ENCODE measurements at regions not wholly inside any gene's neighbourhood (a gene's known extent, or its start where the extent isn't known, plus 50 kb on each side); places are given as distances from the start of the nearest gene placed in this dataset.

DNA sequence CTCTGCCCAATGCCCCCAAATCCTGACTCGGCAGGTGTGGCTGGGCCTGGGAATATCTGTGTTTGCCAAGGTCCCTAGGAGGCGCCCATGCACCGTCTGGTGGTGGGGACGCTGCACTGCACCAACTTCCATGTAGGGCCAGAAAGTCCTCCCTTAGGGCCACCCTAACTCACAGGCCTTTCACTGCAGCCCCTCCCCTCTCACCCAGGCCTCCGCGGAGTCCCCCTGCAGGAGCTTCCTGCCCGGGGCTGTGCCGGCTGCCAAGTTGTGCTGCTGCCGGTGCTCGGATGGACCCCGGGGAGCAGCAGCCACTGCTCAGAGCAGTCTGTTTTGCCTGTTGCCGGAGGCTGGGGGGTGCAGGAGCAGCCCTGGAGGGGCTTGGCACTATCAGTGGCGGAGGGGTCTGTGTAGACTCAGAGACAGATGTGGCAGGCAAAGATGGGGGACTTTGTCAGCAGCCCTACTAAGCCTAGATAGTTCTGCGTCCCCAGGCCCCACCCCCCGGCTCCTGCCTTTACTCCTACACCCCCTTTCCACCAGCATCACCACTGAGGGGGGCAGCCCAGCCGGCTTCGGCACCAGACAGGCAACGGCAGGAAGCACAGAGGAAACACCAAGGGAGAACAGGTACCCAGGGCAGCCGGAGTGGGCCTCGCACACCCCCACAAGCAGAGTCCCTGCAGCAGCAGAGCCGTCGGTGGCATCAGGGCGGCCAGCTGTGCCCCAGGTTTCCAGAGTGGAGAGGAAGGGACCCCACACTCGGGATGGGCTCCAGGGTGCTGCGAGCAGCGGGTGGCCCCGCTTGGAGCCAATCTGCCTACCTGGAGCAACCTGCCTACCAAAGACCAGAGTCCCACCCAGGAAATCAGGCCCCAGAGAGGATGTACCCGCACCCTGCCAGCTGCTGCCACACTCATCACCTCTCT lies 124.3 kb downstream of the TRIM29 start:
- peak in 1 of 2 experiments; percentile 3 for DNase-seq (ENCODE audit: low read depth in 2 of 2)

DNA sequence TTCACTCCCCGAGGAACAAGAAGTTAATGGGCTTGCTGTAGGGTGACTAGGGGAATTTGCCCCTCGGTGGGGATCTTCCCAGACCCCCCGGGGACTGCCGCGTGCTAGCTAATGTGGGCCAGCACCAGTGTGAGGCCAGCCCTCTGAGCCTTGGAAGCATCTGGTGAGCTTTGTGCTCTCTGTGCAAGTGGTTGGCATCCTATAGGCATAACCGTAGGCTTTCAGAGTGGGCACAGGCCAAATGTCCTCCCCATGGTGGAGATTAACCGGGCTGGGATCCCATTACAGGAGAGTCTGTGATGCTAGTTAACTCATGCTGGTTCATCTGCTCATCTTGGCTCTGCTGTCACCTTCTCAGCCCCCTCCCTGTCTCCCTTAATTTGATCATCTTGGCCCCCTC lies 125.7 kb downstream of the TRIM29 start:
- DNase-seq (ENCODE audit: low read depth in 2 of 2) = no peak

DNA sequence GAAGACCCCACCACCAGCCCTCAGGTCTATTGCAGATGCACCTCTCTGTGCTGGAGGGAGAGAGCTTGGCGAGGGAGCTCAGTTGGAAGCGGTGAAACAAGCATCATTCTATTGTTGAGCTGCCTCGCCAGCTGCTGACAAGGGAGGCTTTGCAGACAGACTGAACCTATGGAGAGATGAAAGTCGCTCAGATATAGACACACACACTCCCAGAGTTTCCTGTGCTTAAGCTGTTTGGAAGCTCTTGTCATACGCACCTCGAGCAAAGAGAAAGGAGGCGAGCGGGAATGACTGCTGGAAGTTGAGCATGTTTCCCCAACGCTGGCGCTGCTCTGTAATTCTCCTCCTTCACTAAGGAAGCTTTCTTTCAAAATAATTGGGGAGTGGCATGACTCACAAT lies 126.1 kb downstream of the TRIM29 start:
- no peak for DNase-seq (ENCODE audit: low read depth in 2 of 2)

DNA sequence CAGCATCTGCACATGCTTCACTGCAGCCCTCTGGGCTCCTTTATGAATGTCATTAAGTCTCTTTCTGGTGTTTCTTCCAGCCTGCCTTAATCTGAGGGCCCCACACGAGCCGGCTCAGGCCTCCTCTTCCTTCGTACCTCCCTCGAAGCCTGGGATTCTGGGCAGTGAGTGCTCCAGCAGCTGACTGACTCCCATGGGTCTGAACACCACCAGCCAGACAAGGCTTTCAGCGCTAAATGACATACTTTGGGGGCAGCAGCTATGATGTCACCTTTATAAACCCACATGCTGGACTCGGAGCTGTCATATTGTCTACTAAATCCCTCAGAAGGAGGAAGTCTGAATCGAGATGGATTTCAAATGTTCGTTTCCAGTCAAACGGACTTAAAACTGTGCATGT lies 127.1 kb downstream of the TRIM29 start:
- no peak for DNase-seq (ENCODE audit: low read depth in 2 of 2)

DNA sequence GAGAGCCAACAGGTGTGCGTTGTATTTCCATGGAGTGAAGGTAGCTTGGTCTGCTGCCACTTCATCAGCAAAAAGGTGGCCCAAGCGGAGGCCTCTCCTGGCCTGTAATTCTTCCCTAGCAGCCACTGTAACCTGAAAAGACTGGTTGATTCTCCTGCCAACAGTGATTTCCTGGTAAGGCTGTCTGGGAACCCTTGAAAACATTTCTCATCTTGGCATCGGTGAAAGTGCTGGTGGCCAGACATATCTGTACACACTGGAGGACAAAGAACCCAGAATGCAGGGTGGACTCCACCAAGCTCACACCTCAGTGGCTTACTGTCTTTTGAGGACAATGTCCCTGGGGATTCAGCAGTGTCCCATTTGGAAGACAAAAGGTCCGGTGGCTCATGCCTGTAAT lies 128.0 kb downstream of the TRIM29 start:
- DNase-seq (ENCODE audit: low read depth in 2 of 2) = no peak

DNA sequence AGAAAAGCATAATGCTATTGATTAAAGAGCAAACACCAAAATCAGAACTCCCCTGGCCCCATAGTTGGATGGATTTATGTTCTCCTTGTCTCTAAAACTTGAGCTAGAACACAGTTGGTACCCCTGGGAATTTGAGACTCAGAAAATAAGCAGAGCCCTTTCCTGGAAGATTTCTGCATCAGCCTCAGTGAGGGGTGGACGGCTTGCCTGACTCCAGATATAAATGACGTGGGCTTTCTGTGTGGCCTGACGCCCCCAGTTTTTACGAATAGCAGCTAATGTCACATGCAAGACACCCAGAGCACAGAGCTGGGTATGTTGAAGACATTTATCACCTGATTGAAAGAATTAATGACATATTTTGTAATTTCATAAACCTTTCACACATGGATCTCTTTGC lies 130.8 kb downstream of the TRIM29 start:
- DNase-seq (ENCODE audit: low read depth in 2 of 2) = no peak

DNA sequence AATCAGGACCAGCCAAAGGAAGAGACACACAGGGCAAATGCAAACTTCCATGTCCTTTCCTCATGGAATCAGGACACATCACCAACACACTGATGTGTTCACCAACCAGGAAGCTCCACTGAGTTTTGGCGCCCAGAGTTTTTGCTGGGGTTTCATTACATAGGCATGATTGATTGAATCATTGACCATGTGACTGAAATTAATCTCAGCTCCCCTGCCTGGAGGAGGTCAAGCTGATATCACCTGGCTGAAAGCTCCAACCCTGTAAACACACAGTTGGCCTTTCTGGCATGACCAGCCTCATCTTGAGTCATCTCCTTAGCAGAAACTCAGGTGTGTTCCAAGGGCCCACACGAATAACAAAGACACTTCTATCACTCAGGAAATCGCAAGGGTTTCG lies 133.2 kb downstream of the TRIM29 start:
- no peak for DNase-seq (ENCODE audit: low read depth in 2 of 2)

DNA sequence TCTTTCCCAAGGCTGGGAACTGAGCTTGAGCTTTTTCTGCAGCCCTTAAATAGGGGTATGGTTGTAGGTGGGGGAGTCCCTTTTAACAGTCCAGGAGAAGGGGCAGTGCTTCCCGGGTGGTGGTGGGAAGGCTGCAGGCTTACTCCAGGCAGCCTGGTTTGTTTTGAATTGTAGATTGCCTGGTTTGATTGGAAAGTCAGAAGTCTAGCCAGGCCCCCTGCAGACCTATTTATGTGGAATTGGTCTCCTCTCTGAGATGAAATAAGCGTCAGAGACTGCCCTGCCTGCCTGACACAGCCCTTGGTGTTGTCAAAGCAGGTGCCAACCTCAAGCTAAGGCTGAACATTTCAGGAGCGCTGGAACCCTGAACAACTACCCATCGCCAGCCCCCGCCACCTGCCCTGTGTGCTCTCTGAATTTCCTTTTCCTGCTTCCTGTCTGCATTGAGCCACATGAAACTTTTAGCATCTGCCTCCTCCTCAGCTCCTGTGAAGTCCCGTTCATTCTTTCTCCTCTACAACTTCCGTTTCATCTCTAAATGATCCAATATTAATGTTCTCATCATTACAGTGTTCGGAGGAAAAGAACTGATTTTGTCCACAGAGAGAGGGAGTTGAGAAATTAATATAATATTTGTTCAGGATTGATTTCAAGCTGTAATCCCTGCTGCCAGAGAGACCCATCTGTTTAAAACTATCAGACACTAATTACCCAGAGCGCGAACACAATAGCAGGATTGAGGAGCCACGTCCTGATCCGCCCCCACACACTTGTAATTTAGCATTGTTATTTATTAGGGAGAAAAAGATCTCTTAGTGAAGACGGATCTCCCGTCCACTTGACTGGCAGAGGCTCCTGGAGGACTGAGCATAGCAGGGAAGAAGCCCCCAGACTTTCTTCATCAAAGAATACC lies 136.5 kb downstream of the TRIM29 start:
- no peak for DNase-seq (ENCODE audit: low read depth in 2 of 2)

DNA sequence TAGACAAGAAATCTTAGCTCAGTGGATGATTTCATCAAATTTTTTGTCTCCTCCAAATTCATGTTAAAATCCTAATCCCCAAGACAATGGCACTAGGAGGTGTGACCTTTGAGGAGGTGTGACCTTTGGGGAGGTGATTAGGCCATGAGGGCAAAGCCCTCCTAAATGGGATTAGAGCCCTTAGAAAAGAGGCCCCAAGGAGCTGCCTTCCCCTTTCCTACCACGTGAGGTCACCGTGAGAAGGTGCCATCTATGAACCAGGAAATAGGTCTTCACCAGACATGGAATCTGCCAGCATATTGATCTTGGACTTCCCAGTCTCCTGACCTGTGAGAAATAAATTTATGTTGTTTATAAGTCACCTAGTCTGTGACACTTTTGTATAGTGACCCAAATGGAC lies 138.7 kb downstream of the TRIM29 start:
- no peak for DNase-seq (ENCODE audit: low read depth in 2 of 2)

DNA sequence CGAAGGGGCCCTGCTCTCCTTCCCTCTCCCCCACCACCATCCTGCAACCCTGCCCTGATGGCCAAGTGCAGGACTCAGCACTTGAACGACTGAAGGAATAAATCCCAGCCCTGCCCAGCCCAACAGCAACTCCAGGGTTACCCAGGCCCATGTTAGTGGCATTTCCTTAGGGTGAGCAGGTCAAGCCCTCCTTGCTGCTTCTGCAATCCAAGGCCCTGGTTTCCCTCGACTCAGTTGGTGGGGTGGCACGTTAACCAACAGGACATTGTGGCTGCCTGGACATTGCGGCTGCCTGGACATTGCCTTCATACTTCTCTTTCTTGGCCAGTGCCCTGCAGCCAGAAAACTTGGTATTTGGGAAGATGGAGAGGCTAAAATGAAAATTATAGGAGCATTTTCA lies 141.4 kb downstream of the TRIM29 start:
- DNase-seq (ENCODE audit: low read depth in 2 of 2) = no peak

DNA sequence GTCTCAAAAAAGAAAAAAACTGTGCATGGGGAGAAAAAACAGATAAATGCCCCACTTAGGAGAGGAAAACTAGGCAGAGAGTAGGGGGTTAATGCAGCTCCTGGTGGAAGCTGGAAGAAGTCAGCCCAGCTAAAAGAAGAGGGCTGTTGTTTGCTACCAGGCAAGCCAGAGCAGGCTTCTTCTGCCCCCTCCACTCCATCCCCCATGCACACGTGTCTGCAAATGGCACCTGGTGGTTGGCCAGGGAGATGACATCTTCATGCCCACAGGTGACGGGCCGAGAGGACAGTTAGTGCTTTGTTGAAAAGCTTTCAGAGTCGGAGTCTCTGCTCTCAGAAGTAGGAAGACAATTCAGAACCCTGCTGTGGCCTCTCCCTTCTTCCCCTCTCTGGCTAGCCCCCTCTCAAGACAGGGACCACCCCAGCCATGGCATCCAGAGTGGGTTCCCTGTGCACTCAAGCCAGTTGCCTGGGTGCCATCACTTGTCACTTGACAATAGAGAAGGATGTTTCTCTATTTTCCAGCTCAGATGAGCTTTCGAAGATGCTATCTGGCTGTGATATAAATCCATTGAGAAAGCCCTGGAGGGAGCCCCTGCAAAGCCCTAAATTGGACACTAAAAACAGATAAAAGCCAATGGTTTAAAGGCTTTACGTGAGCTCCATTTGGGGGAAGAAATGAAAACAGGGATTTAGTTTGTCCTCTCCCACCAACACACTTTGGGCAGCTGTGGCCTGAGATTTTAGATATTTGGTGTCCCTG lies 142.0 kb downstream of the TRIM29 start:
- no peak for DNase-seq (ENCODE audit: low read depth in 2 of 2)

DNA sequence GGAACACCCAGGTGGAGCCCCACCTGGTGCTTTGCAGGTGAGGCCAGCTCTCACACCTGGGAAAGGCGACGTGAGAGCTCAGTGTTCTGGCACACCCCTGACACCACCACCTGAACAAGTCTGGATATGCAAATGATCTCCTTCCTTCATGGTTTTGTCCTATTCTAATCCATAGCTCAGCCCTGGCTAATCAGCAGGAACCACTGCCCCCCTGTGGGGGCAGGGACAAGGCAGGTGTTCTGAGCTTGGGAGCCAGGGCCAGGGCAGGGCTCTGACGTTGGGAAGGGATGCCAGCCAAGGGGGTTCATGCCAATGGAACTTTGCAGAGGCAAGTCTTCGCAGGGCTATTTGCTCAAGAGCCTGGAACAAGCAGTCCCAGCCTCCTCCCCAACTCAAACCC lies 144.2 kb downstream of the TRIM29 start:
- no peak for DNase-seq (ENCODE audit: low read depth in 2 of 2)

DNA sequence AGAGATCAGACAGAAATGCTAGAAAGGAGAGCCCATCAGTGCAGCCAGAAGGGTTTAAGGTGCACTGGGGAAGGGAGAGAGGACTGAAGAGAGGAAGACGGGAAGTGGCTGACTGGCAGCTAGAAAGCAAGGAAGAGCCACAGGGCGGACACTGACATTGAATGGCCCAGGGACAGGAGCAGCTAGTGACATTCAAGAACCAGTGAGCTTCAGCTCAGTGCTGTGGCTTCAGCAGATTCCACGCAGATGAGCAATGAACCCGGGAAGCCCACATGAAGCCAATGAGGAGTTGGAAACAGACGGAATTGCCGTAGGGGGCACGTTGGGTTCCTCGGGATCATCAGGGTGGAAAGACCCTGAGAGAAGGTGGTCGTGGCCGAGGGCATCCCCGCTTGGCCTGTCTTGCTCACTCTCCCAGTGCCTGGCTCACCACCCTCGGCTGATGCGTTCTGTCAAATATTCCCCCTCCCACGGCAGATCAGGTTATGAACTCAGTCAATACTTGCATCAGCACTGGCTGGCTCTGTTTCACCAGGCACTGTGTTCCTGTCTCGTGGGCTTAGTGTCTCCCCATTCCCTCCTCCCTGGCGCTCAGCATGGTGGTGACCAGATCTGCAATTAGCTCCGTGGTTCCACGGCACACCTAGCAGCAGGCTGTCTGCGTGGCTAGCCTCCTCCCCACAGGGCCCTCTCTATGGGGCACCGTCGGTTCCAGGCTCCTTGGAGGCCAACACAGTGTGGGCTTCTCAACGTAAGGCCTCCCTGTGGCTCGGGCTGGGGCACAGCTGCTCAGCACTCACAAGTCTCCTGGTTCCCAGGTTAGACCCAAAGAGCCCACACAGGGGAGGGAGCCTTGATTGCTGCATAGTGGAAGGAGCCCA lies 145.5 kb downstream of the TRIM29 start:
- no peak for DNase-seq (ENCODE audit: low read depth in 2 of 2)

DNA sequence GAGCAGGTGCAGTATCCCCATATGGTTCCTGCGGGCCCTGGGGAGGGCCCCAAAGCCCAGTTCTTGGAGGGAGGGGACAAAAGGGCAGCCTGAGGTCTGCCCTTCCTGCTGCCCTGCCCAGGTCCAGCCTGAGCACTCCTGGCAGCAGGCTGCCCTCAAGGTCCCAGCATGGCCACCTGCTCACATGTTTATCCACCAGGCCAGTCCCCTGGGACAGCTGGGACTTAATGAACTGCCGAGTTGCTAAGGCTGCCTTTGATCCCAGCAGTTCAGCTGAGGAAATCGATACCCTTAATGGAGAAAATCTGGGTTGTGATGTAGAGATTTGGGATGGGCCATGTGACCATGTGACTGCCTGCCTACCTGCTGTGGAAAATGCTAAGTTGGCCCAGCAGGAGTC lies 146.2 kb downstream of the TRIM29 start:
- no peak for DNase-seq (ENCODE audit: low read depth in 2 of 2)

DNA sequence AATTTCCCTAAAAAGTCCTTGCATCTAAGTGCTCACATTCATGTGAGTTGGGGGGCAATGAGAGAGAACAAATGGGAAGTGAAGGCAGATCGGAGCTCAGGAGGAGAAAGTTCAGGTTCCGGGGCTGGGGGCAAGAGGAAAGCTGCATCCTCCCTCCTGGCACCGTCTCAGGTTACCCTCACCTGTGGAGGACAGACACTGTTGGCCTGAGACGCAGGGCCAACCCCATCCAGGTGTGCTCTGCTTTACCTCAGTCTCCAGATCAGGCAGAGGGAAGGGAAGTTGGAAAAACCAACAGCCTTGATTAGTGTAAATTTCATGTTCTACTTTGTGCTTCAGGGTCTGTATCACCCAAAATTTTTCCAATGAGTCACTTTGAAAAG lies 146.9 kb downstream of the TRIM29 start:
- DNase-seq (ENCODE audit: low read depth in 2 of 2) = no peak

DNA sequence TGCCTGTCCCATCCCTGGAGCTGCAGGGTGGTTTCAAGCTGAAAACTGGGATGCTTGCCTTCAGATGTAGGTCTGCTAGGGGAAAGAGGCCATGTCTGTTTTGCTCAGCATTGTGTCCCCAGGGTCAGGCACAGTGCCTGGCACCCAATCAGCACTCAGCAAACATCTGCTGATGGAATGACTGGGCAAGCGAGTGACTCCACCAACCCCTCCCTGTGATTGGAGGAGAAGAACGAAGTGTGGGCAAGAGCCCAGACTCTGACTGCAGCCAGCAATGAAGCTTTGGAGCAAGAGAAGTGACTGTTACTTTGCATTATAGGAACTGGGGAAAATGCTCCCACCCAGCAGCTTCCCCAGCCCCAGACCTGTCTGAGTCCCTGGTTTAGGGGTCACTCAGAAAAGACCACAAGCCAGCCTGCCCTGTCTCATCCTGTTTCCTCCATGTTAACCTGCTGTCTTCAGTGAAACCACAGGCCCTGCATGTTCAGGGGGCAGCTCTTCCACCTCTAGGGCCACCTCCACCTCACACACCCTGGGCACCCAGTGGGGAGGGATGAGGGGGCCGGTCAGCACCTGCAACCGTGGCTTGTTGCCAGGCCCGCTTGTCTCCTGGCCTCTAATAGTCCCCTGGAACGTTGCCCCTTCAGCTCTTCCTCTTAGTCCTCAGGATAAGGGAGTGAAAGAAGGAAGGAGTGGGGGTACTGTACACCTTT lies 147.4 kb downstream of the TRIM29 start:
- no peak for DNase-seq (ENCODE audit: low read depth in 2 of 2)

DNA sequence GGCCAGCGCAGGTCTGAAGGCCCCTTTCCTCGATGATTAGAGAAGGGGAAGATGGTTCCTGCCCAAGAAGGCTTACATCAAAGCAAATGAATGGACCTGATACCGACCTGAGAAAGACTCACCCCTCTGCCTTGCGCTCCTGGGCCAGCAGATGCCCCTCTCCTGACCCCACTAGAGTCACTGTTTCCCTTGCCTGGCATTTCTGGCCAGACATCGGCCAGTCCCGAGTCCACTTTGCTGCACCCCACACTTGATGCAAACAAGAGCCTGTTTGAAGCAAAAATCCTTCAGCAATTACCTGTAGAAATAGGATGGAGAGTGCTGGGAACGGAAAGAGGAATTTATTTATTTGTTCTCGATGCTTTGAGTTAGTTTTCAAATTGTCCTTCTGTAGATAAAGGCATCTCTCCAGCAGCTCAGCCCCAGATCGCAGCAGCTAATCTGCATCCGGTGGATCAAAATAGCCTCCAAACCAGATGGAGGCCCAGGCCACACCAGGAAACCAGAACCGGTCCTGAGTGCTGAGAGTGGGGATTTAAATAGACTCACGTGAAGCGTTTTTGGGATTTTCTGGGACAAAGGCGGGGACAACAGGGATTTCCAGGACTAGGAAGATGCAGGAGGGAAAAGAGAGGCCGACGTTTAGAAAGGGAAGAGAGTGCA lies 148.6 kb downstream of the TRIM29 start:
- DNase-seq (ENCODE audit: low read depth in 2 of 2) = no peak

DNA sequence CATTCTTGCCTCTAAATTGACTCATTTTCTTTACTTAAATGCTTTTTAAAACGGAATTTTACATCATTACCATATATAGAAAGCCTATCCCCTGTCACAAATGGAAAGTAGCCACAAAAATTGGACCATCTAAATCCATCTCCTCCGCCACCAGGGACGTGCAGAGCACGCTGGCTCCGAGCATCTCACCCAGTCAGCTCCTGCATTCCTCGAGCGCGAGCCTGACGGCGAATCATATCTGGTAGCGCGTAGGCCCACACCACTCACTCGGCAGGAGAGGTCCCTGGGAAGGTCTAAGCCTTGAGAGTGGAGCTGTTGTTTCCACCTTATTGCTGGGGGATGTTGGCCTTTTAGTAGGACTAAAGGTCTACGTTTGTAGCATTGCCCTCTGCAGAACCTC lies 152.4 kb downstream of the TRIM29 start:
- no peak for DNase-seq (ENCODE audit: low read depth in 2 of 2)

DNA sequence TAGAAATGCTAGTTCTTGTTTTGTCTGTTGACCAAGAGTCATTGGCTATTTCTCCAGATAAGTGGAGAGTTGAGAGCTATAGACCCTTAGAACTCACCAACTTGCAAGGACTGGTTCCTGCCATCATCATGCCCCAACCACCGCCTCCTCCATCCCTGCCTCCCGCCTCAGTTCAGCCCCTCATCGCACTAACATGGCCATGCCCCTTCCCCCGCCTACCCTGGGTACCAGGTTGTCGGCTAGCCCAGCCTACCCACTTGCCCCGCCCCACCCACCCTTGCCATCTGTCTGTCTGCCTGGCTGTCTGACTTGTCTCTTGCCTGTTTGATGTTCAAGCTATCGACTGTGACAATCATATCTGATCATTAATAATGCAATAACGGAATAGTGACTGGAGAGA lies 154.1 kb downstream of the TRIM29 start:
- DNase-seq (ENCODE audit: low read depth in 2 of 2) = no peak

DNA sequence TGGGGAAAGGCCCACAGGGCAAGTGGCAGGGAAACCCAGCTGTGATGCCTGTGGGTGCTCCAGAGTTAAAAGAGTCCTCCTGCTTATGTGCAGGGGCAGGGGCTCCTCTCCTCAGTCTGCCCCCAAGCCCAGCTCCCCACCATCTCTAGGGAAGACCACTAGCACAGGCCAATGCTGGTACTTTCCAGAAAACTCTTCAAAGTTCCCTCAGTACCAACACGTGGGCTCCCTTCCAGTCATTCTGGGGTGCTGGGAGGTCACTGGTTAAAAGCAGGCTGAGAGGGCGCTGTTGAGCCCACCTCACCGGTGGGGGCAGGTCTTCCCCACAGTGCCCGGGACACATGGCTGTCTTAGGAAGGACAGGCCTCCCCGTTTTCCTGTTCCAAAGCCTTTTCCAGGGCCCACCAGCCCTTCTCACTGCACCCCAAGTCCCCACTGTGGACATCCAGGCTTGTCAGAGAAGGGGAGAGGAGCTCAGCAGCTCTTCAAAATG lies 154.6 kb downstream of the TRIM29 start:
- DNase-seq (ENCODE audit: low read depth in 2 of 2) = no peak
